ENCODE measurements at regions not wholly inside any gene's neighbourhood (a gene's known extent, or its start where the extent isn't known, plus 50 kb on each side); places are given as distances from the start of the nearest gene placed in this dataset.
"Not testable (repeated sequence)": the region's sequence is repeated elsewhere in the genome, so short reads cannot be mapped to it uniquely, and the experiment has no call there.

DNA sequence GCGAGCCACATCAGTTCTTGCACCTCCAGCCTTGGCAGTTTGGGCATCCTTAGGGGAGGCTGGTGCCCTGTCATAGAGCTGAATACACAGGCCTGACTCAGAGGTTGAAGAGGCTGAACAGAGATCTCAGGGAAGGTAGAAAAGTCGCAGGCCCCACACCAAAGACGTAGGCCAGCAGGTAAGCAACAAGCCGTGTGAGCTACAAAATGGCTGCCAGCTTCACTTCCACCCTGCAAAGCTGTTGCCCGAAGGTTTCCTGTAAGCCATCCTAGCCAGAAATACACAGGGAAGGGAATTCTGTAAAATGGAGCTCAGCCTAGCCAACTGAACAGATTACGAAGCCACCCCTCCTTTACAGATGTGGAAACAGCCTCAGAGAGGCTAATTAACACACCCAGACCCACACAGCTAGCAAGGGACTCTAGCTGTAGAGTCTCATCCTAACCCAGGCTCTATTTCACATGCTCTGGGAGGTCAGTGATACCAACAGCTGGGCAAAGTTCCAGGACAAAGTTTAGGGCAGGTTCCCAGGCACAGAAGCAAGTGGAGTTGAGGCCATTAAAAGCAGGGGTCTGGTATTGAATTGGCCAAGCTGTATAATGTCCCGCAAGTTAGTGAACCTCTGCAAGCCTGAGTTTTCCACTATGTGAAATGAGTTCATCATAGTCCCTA is 66.3 kb upstream of the RASGRF1 start:
- no peak for DNase-seq

DNA sequence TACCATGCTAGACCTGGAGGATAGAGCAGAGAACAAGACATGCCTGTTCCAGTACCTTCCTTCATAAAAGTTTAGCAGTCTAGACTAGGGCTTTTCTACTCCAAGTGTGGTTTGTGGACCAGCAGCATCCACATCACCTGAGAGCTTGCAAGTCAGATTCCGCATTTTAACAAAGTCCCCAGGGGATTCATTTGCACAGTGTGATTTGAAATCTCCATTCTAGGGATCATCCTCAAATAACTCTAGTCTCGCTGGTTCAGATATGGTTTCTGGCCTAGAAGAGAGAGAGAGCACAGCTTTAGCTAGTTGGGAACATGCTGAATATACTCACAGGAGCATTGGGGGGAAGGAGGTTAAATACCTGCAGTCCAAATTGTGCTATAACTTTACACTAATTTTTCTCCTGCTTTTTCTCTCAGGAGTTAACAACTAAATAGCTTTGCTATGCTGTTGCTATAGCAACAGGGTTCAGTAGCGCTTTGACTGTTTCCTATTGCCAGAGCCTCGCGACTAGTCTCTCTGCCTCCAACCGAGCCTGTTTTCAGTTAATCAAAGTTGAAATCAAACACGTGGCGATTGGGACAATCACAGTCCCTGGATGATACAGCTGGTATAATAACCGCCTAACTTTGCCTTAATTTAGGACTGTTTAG is 64.0 kb upstream of the RASGRF1 start:
- no peak for DNase-seq

DNA sequence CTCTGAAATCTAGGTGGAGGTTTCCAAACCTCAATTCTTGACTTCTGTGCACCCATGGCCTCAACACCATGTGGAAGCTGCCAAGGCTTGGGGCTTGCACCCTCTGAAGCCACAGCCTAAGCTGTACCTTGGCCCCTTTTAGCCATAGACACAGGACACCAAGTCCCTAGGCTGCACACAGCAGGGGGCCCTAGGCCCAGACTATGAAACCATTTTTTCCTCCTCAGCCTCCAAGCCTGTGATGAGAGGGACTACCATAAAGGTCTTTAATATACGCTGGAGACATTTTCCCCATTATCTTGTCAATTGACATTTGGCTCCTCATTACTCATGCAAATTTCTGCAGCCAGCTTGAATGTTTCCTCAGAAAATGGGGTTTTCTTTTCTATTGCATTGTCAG is 53.7 kb upstream of the RASGRF1 start:
- not testable (repeated sequence) for DNase-seq

DNA sequence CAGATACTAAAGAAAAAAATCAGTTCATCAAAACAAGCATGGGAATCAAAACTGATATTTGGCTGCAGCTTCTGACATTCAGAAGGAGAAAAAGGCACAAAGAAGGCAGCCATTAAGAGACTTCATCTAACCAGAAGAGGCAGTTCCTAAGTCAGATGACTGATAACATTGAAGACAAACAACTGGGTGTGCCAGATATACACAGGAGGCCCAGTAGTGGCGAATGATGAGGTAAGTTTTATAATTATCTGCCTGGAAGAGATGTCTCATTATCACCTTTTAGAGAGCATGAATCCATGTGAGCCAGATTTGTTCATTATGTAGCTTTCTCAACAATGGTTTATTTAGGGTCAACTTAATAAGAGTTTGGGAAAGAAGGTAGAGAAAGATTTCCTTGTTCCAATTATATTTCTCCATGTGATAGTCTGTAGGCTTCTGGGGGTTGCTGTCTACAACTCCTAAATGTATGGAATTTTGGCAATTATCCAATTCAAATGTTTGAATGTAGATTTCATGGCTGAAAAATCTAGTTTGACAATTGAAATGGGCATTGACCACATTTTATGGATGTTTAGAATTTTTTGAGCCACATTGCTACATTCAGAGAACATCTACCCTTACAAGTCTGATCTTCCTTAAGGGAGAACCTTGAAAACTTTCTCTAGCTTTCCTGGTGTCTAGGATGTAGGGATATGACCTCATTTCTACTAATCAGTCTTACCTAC is 50.4 kb upstream of the RASGRF1 start:
- no peak for DNase-seq

Data from NCI-H1694 treated with DMSO at 0.1 percent for 48 hours (cell line).